Ammon's horn (tissue), 1 donor: ENCODE measurements at regions not wholly inside any gene's neighbourhood (a gene's known extent, or its start where the extent isn't known, plus 50 kb on each side); places are given as distances from the start of the nearest gene placed in this dataset.
"Not testable (repeated sequence)": the region's sequence is repeated elsewhere in the genome, so short reads cannot be mapped to it uniquely, and the experiment has no call there.

ENCODE experiments used
- DNase-seq: peaks from one replicate; pipeline ENCODE4 v3.0.0-alpha.2; 2016; ENCODE audit warnings: low spot score

DNA sequence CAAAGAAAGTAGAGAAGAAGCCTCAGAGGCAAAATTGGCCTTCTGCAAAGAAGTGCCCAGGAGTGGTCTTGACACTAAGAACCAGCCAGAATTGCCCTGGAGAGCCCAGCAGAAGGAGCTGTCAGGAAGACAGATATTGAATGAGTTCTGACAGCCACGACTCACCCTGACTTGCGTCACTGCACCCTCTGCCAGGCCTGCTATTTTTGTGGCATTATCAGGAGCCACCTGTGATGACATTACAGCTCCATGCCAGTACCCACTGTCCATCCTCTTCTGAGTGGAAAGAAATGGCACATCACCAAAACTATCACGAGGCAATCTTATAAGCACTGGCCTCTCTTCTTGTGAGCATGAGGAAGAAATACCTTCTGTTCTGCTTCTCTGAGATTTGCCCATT is 67.7 kb downstream of the SMIM20 start:
- DNase-seq = no peak

DNA sequence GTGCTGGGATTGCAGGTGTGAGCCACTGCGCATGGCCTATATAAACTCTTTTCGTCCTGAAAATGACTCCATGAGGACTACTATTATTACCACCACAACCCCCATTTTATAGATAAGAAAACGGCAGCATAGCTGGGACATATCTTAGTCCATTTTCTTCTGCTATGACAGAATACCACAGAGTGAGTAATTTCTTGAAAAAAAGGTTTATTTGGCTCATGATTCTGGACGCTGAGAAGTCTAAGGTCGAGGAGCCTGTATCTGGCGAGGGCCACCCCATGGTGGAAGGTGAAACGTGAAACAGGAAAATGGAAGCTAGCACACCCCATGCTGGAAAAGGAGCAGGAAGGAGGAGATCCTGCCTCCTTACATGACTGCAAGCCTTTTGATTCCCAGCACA is 68.9 kb downstream of the SMIM20 start:
- no peak for DNase-seq

GRCh38 chr4:25984266-25984665 is 70.2 kb downstream of the SMIM20 start:
- DNase-seq = no peak

DNA sequence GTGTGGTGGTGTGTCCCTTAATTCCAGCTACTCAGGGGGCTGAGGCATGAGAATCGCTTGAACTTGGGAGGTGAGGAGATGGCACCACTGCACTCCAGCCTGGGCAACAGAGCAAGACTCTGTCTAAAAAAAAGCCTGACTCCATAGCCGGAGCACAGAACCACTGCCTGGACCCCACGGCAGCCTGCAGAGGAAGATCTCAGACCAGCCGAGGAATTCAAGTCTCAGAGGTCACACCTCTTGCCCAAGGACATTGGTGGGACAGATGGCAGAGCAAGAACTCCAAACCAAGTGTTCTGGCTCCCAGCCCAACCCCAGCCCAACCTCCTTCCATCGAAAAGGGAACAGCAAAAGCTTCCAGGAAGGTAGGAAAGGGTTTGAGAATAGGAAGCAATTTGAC is 70.8 kb downstream of the SMIM20 start:
- no peak for DNase-seq

- DNase-seq = peak; percentile 52
Measured at GRCh38 chr4:25986807-25987206, 72.8 kb downstream of the SMIM20 start.

GRCh38 chr4:25991340-25991739 is 77.3 kb downstream of the SMIM20 start:
- no peak for DNase-seq

- no peak for DNase-seq
Measured at GRCh38 chr4:25993395-25994185, 79.6 kb downstream of the SMIM20 start.

DNA sequence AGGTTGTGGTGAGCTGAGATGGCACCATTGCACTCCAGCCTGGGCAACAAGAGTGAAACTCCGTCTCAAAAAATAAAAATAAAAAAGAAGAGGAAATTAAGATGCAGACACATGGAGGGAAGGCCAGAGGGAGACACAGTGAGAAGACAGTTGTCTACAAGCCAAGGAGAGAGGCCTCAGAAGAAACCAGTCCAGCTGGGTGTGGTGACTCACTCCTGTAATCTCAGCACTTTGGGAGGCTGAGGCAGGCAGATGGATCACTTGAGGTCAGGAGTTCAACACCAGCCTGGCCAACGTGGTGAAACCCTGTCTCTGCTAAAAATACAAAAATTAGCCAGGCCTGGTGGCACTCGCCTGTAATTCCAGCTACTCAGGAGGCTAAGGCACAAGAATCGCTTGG is 80.6 kb downstream of the SMIM20 start:
- not testable (repeated sequence) for DNase-seq

DNA sequence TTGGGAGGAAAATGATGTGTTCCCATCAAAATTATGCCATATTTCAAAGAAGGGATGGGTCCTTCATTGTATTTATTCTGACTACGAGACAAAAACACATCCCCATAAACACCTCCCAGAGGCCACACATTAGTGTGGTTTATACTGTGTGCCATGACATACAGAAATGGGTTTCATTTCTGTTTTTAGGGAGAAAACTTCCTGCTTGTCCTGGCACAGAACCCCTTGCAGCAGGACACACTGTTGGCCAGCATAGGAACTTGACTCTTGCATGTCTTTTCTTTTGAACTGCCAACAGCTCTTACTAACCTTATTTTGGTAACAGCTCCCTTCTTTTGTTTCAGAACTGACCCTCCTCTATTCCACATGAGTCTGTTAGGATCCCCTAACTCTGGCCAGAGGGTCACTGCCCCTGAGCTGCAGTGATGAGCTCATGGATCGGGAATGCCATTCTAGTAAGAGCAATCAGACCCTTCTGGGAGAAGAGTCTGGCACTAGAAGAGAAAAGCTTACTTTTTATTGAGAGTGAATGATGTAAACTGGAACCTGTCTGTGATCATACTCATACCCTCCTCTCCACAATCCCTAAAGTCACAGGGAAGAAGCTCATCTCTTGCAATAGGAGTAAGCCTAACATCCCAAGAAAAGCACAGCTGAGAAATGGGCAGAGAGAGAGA is 86.4 kb downstream of the SMIM20 start:
- DNase-seq = peak; percentile 48

- no peak for DNase-seq
Measured at GRCh38 chr4:26001413-26001812, 87.4 kb downstream of the SMIM20 start.

DNA sequence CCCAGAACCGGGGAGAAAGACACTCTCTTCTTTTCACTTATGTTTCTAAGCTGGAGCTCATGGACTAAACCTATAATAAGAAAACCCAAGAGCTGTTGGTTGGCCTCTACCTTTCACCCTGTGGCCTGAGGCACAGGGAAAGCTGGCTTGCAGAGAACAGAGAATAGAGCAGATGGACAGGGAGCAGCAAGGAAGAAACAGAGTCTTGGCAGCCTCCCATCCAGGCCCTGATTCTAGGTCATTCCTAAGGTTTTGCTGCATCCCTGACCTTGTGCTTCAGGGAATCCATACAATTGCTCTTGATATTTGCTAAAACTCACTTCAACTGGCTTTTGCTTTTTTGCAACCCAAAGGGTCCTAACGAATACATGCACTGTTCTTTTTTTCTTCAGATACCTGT is 87.8 kb downstream of the SMIM20 start:
- DNase-seq = no peak

- no peak for DNase-seq
Measured at GRCh38 chr4:26003056-26003455, 89.0 kb downstream of the SMIM20 start.

DNA sequence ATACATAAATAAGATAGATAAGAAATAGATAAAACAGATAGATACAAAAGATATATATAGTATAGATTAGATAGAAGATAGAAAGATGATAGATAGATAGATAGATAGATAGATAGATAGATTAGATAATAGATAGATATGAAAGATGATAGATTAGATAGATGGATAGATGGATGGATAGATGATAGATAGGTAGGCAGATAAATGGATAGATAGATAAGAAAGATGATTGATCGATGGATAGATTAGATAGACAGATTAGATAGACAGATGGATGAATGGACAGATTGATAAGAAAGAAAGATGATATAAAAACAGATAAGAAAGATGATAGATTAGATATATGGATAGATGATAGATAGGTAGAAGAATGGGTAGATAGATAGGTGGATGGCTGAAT is 90.3 kb downstream of the SMIM20 start:
- DNase-seq = no peak

DNA sequence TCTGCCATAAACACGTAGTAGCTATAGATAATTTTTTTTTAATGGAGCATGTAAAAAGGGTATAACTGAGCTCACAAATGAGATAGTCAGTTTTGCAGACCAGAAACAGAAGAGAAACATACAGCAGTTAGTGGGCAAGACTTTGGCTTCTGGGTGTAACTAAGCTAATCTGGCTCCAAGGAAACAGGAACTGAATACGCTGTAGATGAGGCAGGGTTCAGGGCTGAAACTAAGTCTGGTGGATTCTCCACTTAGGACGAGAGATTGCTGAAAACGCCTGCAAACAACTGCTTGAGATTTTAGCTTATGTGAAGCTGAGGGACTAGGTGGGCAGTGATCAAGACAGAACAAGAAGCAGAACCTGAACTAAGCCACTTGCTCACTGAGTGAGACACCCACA is 91.7 kb downstream of the SMIM20 start:
- no peak for DNase-seq

DNA sequence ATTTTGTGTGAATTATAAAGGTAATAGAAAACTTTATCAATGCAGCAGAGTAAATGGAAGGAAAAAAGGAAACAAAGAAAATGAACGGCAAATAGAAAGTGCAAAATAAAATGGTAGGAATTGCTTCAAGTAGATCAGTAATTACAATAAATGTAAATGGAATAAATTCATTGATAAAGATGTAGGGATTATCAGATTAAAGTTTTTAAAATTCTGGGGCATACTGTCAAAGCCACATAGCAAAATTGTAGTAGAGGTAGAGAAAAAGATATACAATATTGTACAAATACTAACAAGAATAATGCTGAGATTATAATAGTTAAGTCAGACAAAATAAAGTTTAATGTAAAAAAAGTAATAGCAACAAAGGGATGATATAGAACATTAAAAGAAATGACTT is 94.7 kb downstream of the SMIM20 start:
- DNase-seq = no peak

GRCh38 chr4:26009502-26009901 is 95.5 kb downstream of the SMIM20 start:
- DNase-seq = no peak

GRCh38 chr4:26010304-26010703 is 96.3 kb downstream of the SMIM20 start:
- no peak for DNase-seq

DNA sequence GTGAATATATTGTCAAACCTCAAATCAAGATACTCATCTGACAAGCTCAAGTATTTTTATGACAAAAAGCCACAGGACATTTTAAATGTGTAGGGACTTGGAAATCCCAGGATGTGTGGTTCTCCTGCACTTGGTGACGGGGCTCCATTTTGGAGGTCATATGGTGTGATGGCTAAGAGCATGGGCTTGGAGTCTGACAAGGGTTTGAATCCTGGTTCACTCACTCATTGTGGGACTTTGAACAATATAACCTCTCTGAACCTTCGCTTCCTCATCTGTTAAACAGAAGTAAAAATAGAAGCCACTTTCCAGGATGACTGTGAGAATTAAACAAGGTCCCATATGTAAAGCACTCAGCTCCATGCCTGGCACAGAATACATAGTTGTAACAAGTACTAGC is 99.6 kb downstream of the SMIM20 start:
- DNase-seq = no peak

DNA sequence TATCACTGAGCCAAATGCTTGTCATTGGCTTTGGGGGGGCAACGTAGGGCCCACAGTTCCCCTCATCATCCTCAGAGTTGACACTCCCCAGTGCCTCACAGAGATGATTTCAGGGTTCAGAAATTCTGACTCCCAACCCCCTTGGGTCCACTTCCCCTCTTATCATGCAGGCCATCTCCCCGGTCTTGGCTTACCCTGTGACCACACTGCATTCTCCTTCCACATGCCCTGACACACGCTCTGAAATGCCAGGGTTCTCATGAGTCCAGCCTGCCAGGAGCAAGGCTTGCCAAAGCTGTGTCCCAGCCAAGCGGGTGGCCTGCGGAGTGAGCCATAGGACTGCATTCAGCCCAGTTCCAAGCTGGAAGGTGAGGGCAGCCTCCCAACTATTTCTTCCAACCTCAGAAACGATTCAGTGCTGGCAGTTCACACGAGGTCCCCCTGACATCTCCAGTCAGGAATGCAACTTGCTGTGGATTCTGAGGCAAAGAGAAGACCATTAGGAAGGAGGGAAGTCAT is 101.2 kb downstream of the SMIM20 start:
- DNase-seq = peak; percentile 38

DNA sequence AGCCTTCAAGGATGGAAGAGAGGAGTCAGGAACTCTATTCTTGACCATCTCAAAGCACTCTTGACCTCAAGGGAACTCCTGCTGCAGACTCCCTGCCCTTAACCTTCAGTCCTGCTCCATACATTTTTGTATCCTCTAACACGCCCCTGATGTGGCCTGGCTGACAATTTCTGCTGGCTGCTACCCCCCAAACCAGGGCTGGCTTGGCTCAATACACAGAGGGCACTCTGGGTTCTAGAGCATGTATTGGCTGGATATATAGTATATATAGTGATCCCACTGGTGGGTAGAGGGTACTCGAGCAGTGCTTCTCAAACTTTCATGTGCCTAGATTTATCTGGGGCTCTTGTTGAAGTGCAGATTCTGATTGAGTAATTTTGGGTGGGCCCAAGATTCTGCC is 101.9 kb downstream of the SMIM20 start:
- no peak for DNase-seq

GRCh38 chr4:26017531-26017930 is 103.5 kb downstream of the SMIM20 start:
- no peak for DNase-seq

GRCh38 chr4:26017961-26018700 is 104.1 kb downstream of the SMIM20 start:
- not testable (repeated sequence) for DNase-seq
